ENCODE measurements at regions not wholly inside any gene's neighbourhood (a gene's known extent, or its start where the extent isn't known, plus 50 kb on each side); places are given as distances from the start of the nearest gene placed in this dataset.

DNA sequence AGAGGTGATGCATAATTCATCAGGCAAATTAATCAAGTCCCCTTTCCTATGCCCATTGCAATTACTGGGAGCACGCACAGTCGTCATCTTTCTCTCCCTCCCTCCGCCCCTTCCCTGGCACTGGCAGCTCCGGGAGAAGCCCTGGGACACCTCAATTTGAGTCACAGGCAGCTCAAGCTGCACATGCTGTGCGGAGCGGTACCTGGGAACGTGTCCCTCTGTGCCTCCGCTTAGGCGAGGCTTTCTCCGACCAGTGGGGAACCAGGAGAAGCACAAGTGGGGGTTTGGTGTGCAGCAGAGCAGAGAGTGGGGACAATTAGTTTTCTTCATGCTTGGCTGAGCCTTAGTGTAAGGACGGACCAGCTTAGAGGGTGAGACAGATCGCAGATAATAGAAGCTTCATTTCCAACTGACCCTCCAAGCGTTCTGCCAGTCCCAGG, 88.3 kb downstream of the SOX14 start:
- no peaks in the 10 kb centered on the region for H3K9me3 ChIP-seq
- no peak overlapping the region for H3K27ac ChIP-seq
- intact Hi-C loops (cut with DNase I): no loop called here
- H3K4me1 ChIP-seq: no peaks in the 10 kb centered on the region
- peaks cover 0 to 8% (median 0%) of the 10 kb centered on the region in 9 donors for H3K27me3 ChIP-seq
- no peak for ATAC-seq
- 68 to 78% (median 73%) methylated on average over 13 of the region's 13 CpGs for WGBS, 4 donors
- no peak for TF ChIP-seq POLR2A (IDR thresholded peaks at IDR 0.05)
- TF ChIP-seq, protein P1, sequence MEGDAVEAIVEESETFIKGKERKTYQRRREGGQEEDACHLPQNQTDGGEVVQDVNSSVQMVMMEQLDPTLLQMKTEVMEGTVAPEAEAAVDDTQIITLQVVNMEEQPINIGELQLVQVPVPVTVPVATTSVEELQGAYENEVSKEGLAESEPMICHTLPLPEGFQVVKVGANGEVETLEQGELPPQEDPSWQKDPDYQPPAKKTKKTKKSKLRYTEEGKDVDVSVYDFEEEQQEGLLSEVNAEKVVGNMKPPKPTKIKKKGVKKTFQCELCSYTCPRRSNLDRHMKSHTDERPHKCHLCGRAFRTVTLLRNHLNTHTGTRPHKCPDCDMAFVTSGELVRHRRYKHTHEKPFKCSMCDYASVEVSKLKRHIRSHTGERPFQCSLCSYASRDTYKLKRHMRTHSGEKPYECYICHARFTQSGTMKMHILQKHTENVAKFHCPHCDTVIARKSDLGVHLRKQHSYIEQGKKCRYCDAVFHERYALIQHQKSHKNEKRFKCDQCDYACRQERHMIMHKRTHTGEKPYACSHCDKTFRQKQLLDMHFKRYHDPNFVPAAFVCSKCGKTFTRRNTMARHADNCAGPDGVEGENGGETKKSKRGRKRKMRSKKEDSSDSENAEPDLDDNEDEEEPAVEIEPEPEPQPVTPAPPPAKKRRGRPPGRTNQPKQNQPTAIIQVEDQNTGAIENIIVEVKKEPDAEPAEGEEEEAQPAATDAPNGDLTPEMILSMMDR (IDR thresholded peaks at IDR 0.05): no peak
- H3K36me3 ChIP-seq: no peaks in the 10 kb centered on the region
- no peak for DNase-seq
- no peak overlapping the region for H3K4me3 ChIP-seq

DNA sequence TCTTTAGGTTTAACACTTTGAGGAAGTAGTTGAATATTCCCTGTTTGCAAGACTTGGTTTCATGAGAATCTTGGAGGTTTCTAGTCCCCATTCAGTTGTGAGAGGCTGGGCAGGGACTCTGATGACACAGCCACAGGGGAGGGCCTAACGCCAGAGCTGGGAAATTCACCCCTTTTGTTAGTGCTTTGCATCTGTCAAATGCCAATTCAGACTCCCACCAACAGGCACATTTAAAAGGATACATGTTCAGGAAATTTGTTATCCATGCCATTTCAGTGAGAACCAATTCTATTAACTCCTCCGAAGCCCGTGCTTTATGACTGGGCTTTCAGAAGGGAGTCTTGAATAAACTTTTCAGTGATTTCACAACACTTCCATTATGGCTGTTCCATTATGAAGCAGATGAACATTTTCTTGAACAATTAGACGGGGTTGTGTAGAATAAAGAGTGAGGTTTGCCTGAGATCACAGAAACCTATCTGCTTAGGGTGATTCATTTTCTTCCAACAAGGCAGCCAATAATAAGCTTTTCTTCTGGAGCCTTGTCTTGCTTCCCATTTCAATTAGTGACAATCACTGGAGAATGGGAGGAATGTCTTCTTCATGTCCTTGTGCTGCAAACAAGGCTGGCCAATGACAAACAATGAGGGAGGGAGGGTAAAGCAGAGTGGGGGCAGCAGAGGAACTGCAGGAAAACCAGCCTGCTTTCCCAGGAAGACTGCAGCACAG, 90.6 kb downstream of the SOX14 start:
- WGBS, 4 donors: 60 to 65% (median 63%) methylated on average over 4 of the region's 4 CpGs
- Histone ChIP-seq H3K4me3 (no peak overlapping the region), H3K36me3 (no peaks in the 10 kb centered on the region), H3K27ac (no peak overlapping the region), H3K4me1 (no peaks in the 10 kb centered on the region), H3K9me3 (no peaks in the 10 kb centered on the region), H3K27me3 (peaks cover 0 to 4% (median 0%) of the 10 kb centered on the region in 9 donors)
- no peak for DNase-seq
- no peak for TF ChIP-seq POLR2A (IDR thresholded peaks at IDR 0.05)
- ATAC-seq: no peak
- intact Hi-C loops (cut with DNase I): no loop called here

DNA sequence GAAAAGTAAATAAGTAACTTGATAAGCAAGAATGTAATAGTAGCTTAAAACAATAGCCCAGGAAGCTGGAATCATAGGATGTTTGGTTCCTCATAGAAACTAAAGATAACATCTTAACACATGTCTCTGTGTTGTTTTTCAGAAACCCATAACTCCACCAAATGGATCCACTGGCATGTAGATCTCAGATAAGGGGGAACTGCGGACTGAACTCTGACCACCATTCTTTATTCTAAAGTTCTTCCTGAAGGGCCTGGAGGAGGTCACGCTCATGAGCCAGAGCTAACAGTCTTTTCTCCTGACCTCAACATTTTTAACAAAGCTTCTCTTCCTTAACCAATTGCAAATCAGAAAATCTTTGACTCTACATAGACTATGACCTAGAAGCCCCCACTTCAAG, 101.9 kb downstream of the SOX14 start:
- Histone ChIP-seq H3K4me3 (no peak overlapping the region), H3K36me3 (no peaks in the 10 kb centered on the region), H3K27me3 (peaks cover 0 to 4% (median 0%) of the 10 kb centered on the region in 9 donors), H3K9me3 (peaks cover 0 to 24% (median 3%) of the 10 kb centered on the region in 12 donors), H3K27ac (no peak overlapping the region), H3K4me1 (no peaks in the 10 kb centered on the region)
- WGBS, 4 donors: 44 to 66% (median 60%) methylated on average over 2 of the region's 2 CpGs
- no peak for DNase-seq
- no peak for ATAC-seq
- intact Hi-C loops (cut with DNase I): no loop called here
- no peak for TF ChIP-seq POLR2A (IDR thresholded peaks at IDR 0.05)
- TF ChIP-seq, protein P1 (IDR thresholded peaks at IDR 0.05): no peak

DNA sequence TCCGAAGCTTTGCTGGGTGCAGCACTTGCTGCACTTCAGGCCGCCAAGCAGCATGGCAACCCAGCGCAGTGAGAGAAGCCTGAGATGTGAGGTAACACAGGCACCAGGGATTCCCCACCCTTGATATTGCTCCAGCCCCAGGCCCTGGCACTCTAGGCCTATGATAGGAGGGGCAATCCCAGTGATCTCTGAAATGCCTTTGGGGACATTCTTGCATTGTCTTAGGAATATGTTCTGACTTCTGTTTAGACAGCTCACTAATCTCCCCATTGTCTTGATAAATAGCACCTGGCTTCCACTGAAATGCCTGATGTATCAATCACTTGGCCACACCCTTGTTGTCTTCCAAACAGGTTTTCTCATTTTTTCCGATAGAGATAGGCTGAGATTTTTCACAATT, 102.8 kb downstream of the SOX14 start:
- no peaks in the 10 kb centered on the region for H3K4me1 ChIP-seq
- no peaks in the 10 kb centered on the region for H3K36me3 ChIP-seq
- DNase-seq (no peak), ATAC-seq (no peak)
- H3K27ac ChIP-seq: no peak overlapping the region
- WGBS, 4 donors: 72 to 85% (median 83%) methylated on average over 2 to 4 of the region's 4 CpGs
- H3K9me3 ChIP-seq: peaks cover 0 to 31% (median 8%) of the 10 kb centered on the region in 12 donors
- no peak for TF ChIP-seq POLR2A (IDR thresholded peaks at IDR 0.05)
- TF ChIP-seq, protein P1 (IDR thresholded peaks at IDR 0.05): no peak
- H3K4me3 ChIP-seq: no peak overlapping the region
- intact Hi-C loops (cut with DNase I): no loop called here
- peaks cover 0 to 4% (median 0%) of the 10 kb centered on the region in 9 donors for H3K27me3 ChIP-seq

Measured in heart left ventricle (tissue), 16 donors.